ENCODE measurements at regions not wholly inside any gene's neighbourhood (a gene's known extent, or its start where the extent isn't known, plus 50 kb on each side); places are given as distances from the start of the nearest gene placed in this dataset.

GRCh38 chr13:97568850-97569249, 134.9 kb downstream of the RAP2A start:
- Histone ChIP-seq H3K9ac (ENCODE audit: insufficient read depth, low read depth, low read length) (no peak overlapping the region), H3K9me3 (ENCODE audit: low read length) (no peaks in the 10 kb centered on the region), H2AFZ (ENCODE audit: low read length) (no peak overlapping the region), H4K20me1 (ENCODE audit: insufficient read depth, low read length) (no peaks in the 10 kb centered on the region), H3K4me1 (ENCODE audit: insufficient read depth, low read length) (peaks cover 40% of the 10 kb centered on the region), H3K27ac (ENCODE audit: extremely low read length, insufficient read depth, low read length) (no peak overlapping the region), H3K4me2 (ENCODE audit: low read depth, low read length) (no peak overlapping the region), H3K27me3 (ENCODE audit: control insufficient read depth in 1 of 2, insufficient read depth in 2 of 2, low read length in 2 of 2) (no peaks in the 10 kb centered on the region), H3K36me3 (replicated peaks in 1 of 2; ENCODE audit: control insufficient read depth in 1 of 2, insufficient read depth in 2 of 2, low read length in 2 of 2) (no peaks in the 10 kb centered on the region), H3K79me2 (ENCODE audit: insufficient read depth, low read length) (no peaks in the 10 kb centered on the region), H3K4me3 (replicated peaks in 1 of 3; ENCODE audit: insufficient read depth in 1 of 3, low read depth in 2 of 3, low read length in 3 of 3) (no peak overlapping the region)
- DNase-seq (ENCODE audit: low spot score), result no peak
- BruUV-seq (replicated peaks), result no TSS peak
- CTCF ChIA-PET (ENCODE audit: low intra/inter-chr PET ratio, low total read pairs), result no interaction called here
- POLR2A ChIA-PET, result no interaction called here
- peak; percentile 11; the same call in 2 of the 3 replicates for ATAC-seq
- WGBS (ENCODE audit: low lambda C conversion rate), result 0% methylated on average over 1 of the region's 1 CpG
- intact Hi-C loops (cut with micrococcal nuclease; ENCODE audit: unreplicated experiment), result no loop called here
- no peak for TF ChIP-seq YEATS2 (CRISPR knock-in tag; IDR thresholded peaks at IDR 0.05; ENCODE audit: borderline replicate concordance)
- TF ChIP-seq TEAD3 (CRISPR knock-in tag; optimal IDR thresholded peaks at IDR 0.05; ENCODE audit: borderline replicate concordance), result peak; percentile 42
- TF ChIP-seq ZKSCAN1 (IDR thresholded peaks at IDR 0.05; ENCODE audit: low read length), result peak; percentile 53; the same call in 1 of the 2 replicates
- in situ Hi-C loops (cut with HindIII; ENCODE audit: extremely low pct_ligation_motif_present, low pct_unique_long_range_greater_than_20kb), result no loop called here
- no peak for FAIRE-seq

- in situ Hi-C loops (cut with HindIII; ENCODE audit: extremely low pct_ligation_motif_present, low pct_unique_long_range_greater_than_20kb) (no loop called here), intact Hi-C loops (cut with micrococcal nuclease; ENCODE audit: unreplicated experiment) (loop anchor here (10.0 kb wide), 2 partner anchors 205 to 555 kb away; no protein-coding TSS in a partner anchor)
- DNase-seq (ENCODE audit: low spot score) (no peak), ATAC-seq (no peak), FAIRE-seq (no peak)
- ChIA-PET POLR2A (no interaction called here), CTCF (ENCODE audit: low intra/inter-chr PET ratio, low total read pairs) (no interaction called here)
- Histone ChIP-seq H3K4me3 (replicated peaks in 1 of 3; ENCODE audit: insufficient read depth in 1 of 3, low read depth in 2 of 3, low read length in 3 of 3) (no peak overlapping the region), H3K9me3 (ENCODE audit: low read length) (no peaks in the 10 kb centered on the region), H2AFZ (ENCODE audit: low read length) (no peak overlapping the region), H3K9ac (ENCODE audit: insufficient read depth, low read depth, low read length) (no peak overlapping the region), H3K36me3 (replicated peaks in 1 of 2; ENCODE audit: control insufficient read depth in 1 of 2, insufficient read depth in 2 of 2, low read length in 2 of 2) (no peaks in the 10 kb centered on the region), H3K79me2 (ENCODE audit: insufficient read depth, low read length) (no peaks in the 10 kb centered on the region), H4K20me1 (ENCODE audit: insufficient read depth, low read length) (no peaks in the 10 kb centered on the region), H3K27me3 (ENCODE audit: control insufficient read depth in 1 of 2, insufficient read depth in 2 of 2, low read length in 2 of 2) (no peaks in the 10 kb centered on the region), H3K27ac (ENCODE audit: extremely low read length, insufficient read depth, low read length) (no peak overlapping the region), H3K4me2 (ENCODE audit: low read depth, low read length) (no peak overlapping the region), H3K4me1 (ENCODE audit: insufficient read depth, low read length) (peaks cover 40% of the 10 kb centered on the region)
- 79% methylated on average over 8 of the region's 8 CpGs for WGBS (ENCODE audit: low lambda C conversion rate)
- TF ChIP-seq MBNL3 (CRISPR knock-in tag; conservative IDR thresholded peaks at IDR 0.05) (no peak), GRHL1 (CRISPR knock-in tag; conservative IDR thresholded peaks at IDR 0.05) (no peak), EED (CRISPR knock-in tag; IDR thresholded peaks at IDR 0.05) (no peak), TAF15 (IDR thresholded peaks at IDR 0.05; ENCODE audit: low read depth, low read length, poor library complexity, severe bottlenecking) (no peak), ZNF260 (CRISPR knock-in tag; IDR thresholded peaks at IDR 0.05; ENCODE audit: borderline replicate concordance, low read depth) (no peak), ESRRA (CRISPR knock-in tag; IDR thresholded peaks at IDR 0.05; ENCODE audit: low read depth) (no peak), ZNF224 (CRISPR knock-in tag; IDR thresholded peaks at IDR 0.05) (no peak), RCOR2 (CRISPR knock-in tag; IDR thresholded peaks at IDR 0.05) (no peak), NFE2 (CRISPR knock-in tag; IDR thresholded peaks at IDR 0.05) (no peak), ZNF841 (CRISPR knock-in tag; IDR thresholded peaks at IDR 0.05; ENCODE audit: borderline replicate concordance) (no peak)
- no TSS peak for BruUV-seq (replicated peaks)
These were observed 135.9 kb downstream of the RAP2A start for GRCh38 chr13:97569841-97570240.
